ENCODE measurements at regions not wholly inside any gene's neighbourhood (a gene's known extent, or its start where the extent isn't known, plus 50 kb on each side); places are given as distances from the start of the nearest gene placed in this dataset.
"Not testable (repeated sequence)": the region's sequence is repeated elsewhere in the genome, so short reads cannot be mapped to it uniquely, and the experiment has no call there.

DNA sequence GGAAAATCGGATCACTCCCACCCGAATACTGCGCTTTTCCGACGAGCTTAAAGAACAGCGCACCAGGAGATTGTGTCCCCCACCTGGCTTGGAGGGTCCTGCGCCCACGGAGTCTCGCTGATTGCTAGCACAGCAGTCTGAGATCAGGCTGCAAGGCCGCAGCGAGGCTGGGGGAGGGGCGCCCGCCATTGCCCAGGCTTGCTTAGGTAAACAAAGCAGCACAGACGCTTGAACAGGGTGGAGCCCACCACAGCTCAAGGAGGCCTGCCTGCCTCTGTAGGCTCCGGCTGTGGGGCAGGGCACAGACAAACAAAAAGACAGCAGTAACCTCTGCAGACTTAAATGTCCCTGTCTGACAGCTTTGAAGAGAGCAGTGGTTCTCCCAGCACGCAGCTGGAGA lies 413.4 kb downstream of the MAGEE1 start:
- in situ Hi-C loops (cut with HindIII; ENCODE audit: extremely low pct_ligation_motif_present, low pct_unique_long_range_greater_than_20kb); BruUV-seq (replicated peaks); H2AFZ ChIP-seq (ENCODE audit: low read length); H3K79me2 ChIP-seq (ENCODE audit: insufficient read depth, low read length); H3K27ac ChIP-seq (ENCODE audit: extremely low read length, insufficient read depth, low read length); ATAC-seq; intact Hi-C loops (cut with micrococcal nuclease; ENCODE audit: unreplicated experiment); H3K27me3 ChIP-seq (ENCODE audit: control insufficient read depth in 1 of 2, insufficient read depth in 2 of 2, low read length in 2 of 2); FAIRE-seq; H4K20me1 ChIP-seq (ENCODE audit: insufficient read depth, low read length); H3K9ac ChIP-seq (ENCODE audit: insufficient read depth, low read depth, low read length); H3K4me3 ChIP-seq (replicated peaks in 1 of 3; ENCODE audit: insufficient read depth in 1 of 3, low read depth in 2 of 3, low read length in 3 of 3); H3K9me3 ChIP-seq (ENCODE audit: low read length); CTCF ChIA-PET (ENCODE audit: low intra/inter-chr PET ratio, low total read pairs); H3K36me3 ChIP-seq (replicated peaks in 1 of 2; ENCODE audit: control insufficient read depth in 1 of 2, insufficient read depth in 2 of 2, low read length in 2 of 2); H3K4me2 ChIP-seq (ENCODE audit: low read depth, low read length); DNase-seq (ENCODE audit: low spot score); H3K4me1 ChIP-seq (ENCODE audit: insufficient read depth, low read length); POLR2A ChIA-PET: not testable (repeated sequence)
- WGBS (ENCODE audit: low lambda C conversion rate), result no CpG with 5 or more reads among the region's 16 CpGs

DNA sequence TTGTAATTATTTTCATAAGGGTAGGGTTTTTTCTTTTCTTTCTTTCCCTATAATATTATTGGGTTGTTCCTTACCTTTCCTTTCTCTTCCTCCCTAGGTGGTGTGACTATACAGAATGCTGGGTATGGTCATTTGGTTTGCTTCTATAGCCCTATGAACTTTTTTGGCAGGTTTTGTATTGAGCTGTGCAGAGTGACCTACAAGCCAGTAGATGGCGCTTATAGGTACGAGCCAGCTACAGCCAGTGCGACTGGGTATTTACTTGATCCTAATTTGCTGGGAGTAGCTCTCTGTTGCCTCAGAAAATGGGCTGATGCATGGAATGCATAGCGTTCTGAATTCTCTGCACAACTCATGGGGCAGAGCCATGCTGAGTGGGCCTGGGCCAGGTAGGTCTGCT lies 423.3 kb downstream of the MAGEE1 start:
- Histone ChIP-seq H2AFZ (ENCODE audit: low read length) (no peak overlapping the region), H3K36me3 (replicated peaks in 1 of 2; ENCODE audit: control insufficient read depth in 1 of 2, insufficient read depth in 2 of 2, low read length in 2 of 2) (no peaks in the 10 kb centered on the region), H3K9me3 (ENCODE audit: low read length) (peaks cover 36% of the 10 kb centered on the region; the same call in 1 of the 2 replicates), H3K4me3 (replicated peaks in 1 of 3; ENCODE audit: insufficient read depth in 1 of 3, low read depth in 2 of 3, low read length in 3 of 3) (no peak overlapping the region), H3K4me1 (ENCODE audit: insufficient read depth, low read length) (no peaks in the 10 kb centered on the region), H3K79me2 (ENCODE audit: insufficient read depth, low read length) (no peaks in the 10 kb centered on the region), H3K9ac (ENCODE audit: insufficient read depth, low read depth, low read length) (no peak overlapping the region), H4K20me1 (ENCODE audit: insufficient read depth, low read length) (no peaks in the 10 kb centered on the region), H3K4me2 (ENCODE audit: low read depth, low read length) (no peak overlapping the region), H3K27me3 (ENCODE audit: control insufficient read depth in 1 of 2, insufficient read depth in 2 of 2, low read length in 2 of 2) (no peaks in the 10 kb centered on the region), H3K27ac (ENCODE audit: extremely low read length, insufficient read depth, low read length) (no peak overlapping the region)
- intact Hi-C loops (cut with micrococcal nuclease; ENCODE audit: unreplicated experiment) (no loop called here), in situ Hi-C loops (cut with HindIII; ENCODE audit: extremely low pct_ligation_motif_present, low pct_unique_long_range_greater_than_20kb) (no loop called here)
- BruUV-seq (replicated peaks), result no TSS peak
- ChIA-PET POLR2A (no interaction called here), CTCF (ENCODE audit: low intra/inter-chr PET ratio, low total read pairs) (no interaction called here)
- WGBS (ENCODE audit: low lambda C conversion rate), result 80% methylated on average over 1 of the region's 4 CpGs
- TF ChIP-seq ZNF724P (CRISPR knock-in tag; IDR thresholded peaks at IDR 0.05; ENCODE audit: borderline replicate concordance) (no peak), ZBTB20 (CRISPR knock-in tag; IDR thresholded peaks at IDR 0.05; ENCODE audit: borderline replicate concordance, low read depth) (no peak), ZUFSP (CRISPR knock-in tag; IDR thresholded peaks at IDR 0.05; ENCODE audit: borderline replicate concordance) (no peak)
- no peak for ATAC-seq
- no peak for DNase-seq (ENCODE audit: low spot score)
- no peak for FAIRE-seq
